HG03097 (cell line): ENCODE measurements at regions not wholly inside any gene's neighbourhood (a gene's known extent, or its start where the extent isn't known, plus 50 kb on each side); places are given as distances from the start of the nearest gene placed in this dataset.

ENCODE experiments used
- ATAC-seq: cut with Tn5 transposase; IDR thresholded peaks from one replicate; pipeline ENCODE4 v1.9.1; 2021; ENCODE audit not compliant: unreplicated experiment, low FRiP score

- no peak for ATAC-seq
These were observed 102.8 kb upstream of the MTPN start for GRCh38 chr7:136079934-136080333.

- ATAC-seq, result no peak
These were observed 102.3 kb upstream of the MTPN start for GRCh38 chr7:136079478-136079892.

- ATAC-seq, result no peak
These were observed 101.9 kb upstream of the MTPN start for GRCh38 chr7:136079066-136079465.

GRCh38 chr7:136078630-136079029 is 101.5 kb upstream of the MTPN start:
- no peak for ATAC-seq

- no peak for ATAC-seq
These were observed 99.8 kb upstream of the MTPN start for GRCh38 chr7:136076954-136077353.

- ATAC-seq, result no peak
These were observed 97.7 kb upstream of the MTPN start for GRCh38 chr7:136074843-136075242.

- ATAC-seq, result no peak
These were observed 95.3 kb upstream of the MTPN start for GRCh38 chr7:136072447-136072846.

GRCh38 chr7:136070736-136071505 is 93.8 kb upstream of the MTPN start:
- ATAC-seq, result no peak

- no peak for ATAC-seq
These were observed 92.8 kb upstream of the MTPN start for GRCh38 chr7:136069840-136070529.

- ATAC-seq, result no peak
These were observed 90.1 kb upstream of the MTPN start for GRCh38 chr7:136067277-136067676.

- ATAC-seq, result no peak
These were observed 89.4 kb upstream of the MTPN start for GRCh38 chr7:136066304-136067143.

- ATAC-seq, result no peak
These were observed 87.6 kb upstream of the MTPN start for GRCh38 chr7:136064627-136065237.

GRCh38 chr7:136064081-136064480 is 86.9 kb upstream of the MTPN start:
- ATAC-seq, result no peak

GRCh38 chr7:136063326-136063666 is 86.1 kb upstream of the MTPN start:
- no peak for ATAC-seq

GRCh38 chr7:136062625-136063325 is 85.6 kb upstream of the MTPN start:
- no peak for ATAC-seq

GRCh38 chr7:136061433-136061832 is 84.3 kb upstream of the MTPN start:
- no peak for ATAC-seq

GRCh38 chr7:136058546-136058945 is 81.4 kb upstream of the MTPN start:
- no peak for ATAC-seq

- ATAC-seq, result no peak
These were observed 80.3 kb upstream of the MTPN start for GRCh38 chr7:136057509-136057908.

- no peak for ATAC-seq
These were observed 79.6 kb upstream of the MTPN start for GRCh38 chr7:136056651-136057231.

- ATAC-seq, result no peak
These were observed 78.1 kb upstream of the MTPN start for GRCh38 chr7:136055266-136055665.
